DMS153 (cell line): ENCODE measurements at regions not wholly inside any gene's neighbourhood (a gene's known extent, or its start where the extent isn't known, plus 50 kb on each side); places are given as distances from the start of the nearest gene placed in this dataset.
A peak's percentile ranks its signal among the peaks of the same experiment; 100 is the strongest.

ENCODE experiments used
- DNase-seq: peaks from one replicate; lab custom pipeline; 2025; lab: John Stamatoyannopoulos, UW

DNA sequence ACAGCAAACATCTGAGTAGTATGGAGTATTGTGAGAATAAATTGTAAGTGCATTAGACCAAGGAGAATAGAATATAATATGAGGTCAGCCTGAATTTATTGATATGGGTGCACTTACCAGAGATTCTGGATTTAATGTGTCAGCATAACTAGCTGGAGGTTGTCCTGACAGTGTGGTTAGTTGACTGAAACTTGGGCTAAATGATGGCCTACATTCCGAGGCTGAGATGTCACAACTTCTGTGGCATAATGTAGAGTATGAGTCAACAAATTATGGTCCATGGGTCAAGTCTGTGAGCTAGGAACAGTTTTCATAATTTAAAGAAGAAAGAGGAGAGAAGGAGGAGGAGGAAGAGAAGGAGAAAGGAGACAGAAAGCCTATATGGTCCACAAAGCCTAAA, 127.6 kb downstream of the QPCT start:
- DNase-seq: no peak

- DNase-seq: peak; percentile 70
Observed at GRCh38 chr2:37472959-37473358, 128.5 kb downstream of the QPCT start.

GRCh38 chr2:37476411-37476810, 132.0 kb downstream of the QPCT start:
- DNase-seq: no peak

- DNase-seq: no peak
Observed at GRCh38 chr2:37477921-37478320, 133.5 kb downstream of the QPCT start.

- DNase-seq: no peak
Observed at GRCh38 chr2:37481244-37481643, 136.8 kb downstream of the QPCT start.

DNA sequence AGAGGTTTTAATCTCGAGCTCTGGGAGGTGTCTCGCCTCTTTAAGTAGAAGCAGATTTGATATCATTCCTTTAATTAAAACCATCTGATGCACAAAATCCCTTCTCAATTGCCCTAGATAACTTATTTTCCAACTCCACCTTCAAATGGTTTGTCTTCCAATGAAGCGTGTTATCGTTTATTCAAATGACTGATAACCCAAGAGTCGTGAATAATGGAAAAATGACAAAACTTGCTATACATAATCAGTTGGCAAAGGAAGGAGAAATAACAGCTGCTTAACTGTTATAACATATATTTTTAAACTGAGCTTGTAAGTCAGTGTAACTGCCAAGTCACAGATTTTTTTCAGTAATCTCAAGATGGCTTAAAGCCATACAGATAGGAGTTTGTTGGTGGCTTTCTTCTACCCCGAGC, 144.6 kb downstream of the QPCT start:
- no peak for DNase-seq

DNA sequence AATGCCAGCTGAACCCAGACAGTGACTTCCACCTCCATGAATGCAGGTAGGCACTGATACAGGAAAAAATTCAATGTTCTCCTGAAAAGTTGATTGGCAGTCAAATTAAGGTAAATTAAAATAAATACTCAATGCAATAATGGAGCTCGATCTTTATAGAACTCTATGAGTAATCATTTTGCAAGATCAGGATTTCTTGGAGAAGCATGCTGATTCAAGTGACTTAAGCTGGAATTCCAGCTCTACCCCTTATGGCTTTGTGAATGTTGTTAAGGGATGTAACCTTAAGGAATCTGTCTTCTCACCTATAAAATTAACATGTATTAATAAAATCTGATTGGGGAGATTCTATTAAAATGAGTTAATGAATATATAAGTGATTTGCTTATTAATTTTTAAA, 145.1 kb downstream of the QPCT start:
- no peak for DNase-seq

DNA sequence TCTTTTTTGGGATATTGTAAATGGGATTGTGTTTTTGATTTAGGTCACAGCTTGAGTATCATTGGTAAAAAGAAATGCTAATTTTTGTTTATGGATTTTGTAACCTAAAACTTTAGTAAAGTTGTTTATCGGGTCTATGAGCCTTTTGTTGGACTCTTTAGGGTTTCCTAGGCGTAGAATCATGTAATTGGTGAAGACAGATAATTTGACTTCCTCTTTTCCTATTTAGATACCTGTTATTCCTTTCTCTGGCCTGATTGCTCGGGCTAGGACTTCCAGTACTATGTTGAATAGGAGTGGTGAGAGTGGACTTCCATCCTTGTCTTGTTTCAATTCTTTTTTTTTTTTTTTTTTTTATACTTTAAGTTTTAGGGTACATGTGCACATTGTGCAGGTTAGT, 149.0 kb downstream of the QPCT start:
- DNase-seq: no peak

DNA sequence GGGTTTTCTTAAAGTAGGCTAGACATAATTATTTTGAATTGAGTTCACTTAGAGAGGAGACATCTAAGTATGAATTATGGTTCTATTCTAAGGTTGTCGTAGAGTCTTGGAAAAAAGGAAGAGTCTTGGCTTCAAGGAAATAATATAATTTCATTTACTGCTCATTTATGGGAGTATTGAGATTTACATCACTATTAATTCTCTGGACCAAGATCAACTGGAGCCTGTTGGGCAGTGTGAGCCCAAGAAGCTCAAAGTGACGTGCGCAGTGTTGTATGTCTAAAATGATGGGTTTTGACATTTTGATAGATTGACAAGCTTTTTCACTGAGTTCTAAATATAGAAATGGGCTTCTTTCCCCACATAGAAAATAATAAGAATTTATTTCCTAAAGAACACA, 154.7 kb downstream of the QPCT start:
- no peak for DNase-seq

DNA sequence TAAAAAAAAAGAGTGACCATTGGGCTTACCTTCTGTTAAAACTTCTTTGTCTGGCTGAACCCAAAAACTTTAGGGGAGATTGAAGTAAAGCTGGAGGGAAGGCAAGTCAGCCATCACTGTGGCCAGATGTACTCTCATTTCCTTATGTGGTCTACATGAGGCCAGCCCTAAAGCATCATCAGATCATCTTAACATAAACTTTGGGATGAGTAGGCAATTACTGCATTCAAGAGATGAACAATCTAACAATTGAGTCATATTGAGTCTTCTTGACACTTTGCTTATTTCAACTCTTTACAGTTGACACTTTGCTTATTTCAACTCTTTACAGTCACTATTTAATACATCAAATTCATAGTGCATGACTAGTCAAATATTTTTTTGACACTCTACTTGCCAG, 155.6 kb downstream of the QPCT start:
- no peak for DNase-seq

- DNase-seq: no peak
Observed at GRCh38 chr2:37501113-37501512, 156.7 kb downstream of the QPCT start.

- DNase-seq: no peak
Observed at GRCh38 chr2:37506407-37507050, 162.1 kb downstream of the QPCT start.

- no peak for DNase-seq
Observed at GRCh38 chr2:37507051-37507410, 162.6 kb downstream of the QPCT start.

GRCh38 chr2:37507703-37508102, 163.3 kb downstream of the QPCT start:
- DNase-seq: no peak

DNA sequence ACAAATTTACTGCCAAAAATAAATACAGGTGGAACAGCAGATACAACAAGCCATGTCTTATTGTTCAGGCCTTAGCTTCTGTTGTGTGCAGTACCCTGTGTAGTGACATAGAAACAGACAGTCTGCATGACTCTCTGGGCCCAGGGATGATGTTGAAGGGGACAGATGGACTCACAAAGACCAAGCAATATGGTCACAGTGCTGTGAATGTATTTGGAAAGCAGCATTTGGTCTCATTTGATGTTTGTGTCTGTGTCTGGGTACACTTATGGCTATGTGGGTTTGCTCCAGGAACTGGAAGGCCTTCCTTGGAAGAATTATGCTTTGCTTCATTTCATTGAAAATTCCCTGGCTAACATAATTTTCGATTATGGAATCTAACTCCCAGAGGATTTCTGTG, 158.5 kb downstream of the CDC42EP3 start:
- no peak for DNase-seq

GRCh38 chr2:37523814-37524362, 147.6 kb downstream of the CDC42EP3 start:
- no peak for DNase-seq

GRCh38 chr2:37526323-37526722, 145.1 kb downstream of the CDC42EP3 start:
- DNase-seq: no peak

DNA sequence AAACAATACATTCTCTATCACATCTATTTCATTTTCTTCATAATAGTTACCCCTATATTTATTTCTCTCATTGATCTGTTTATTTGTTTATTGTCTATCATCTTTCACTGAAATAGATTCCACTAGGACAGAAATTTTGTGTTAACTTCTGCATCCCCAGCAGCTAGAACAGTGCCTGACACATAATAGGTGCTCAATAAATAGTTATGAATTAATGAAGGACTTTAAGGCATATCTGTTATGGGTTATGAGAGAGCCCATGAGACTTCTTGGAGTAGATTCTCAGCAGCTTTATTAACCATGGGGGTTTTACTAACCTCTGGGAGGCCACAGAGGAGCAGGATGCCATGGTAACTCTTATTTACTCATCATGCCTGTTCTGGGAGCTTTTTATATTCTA, 144.6 kb downstream of the CDC42EP3 start:
- DNase-seq: no peak

- peak; percentile 66 for DNase-seq
Observed at GRCh38 chr2:37527361-37527760, 144.1 kb downstream of the CDC42EP3 start.

- DNase-seq: no peak
Observed at GRCh38 chr2:37529830-37530415, 141.5 kb downstream of the CDC42EP3 start.

- DNase-seq: no peak
Observed at GRCh38 chr2:37532503-37532902, 138.9 kb downstream of the CDC42EP3 start.

DNA sequence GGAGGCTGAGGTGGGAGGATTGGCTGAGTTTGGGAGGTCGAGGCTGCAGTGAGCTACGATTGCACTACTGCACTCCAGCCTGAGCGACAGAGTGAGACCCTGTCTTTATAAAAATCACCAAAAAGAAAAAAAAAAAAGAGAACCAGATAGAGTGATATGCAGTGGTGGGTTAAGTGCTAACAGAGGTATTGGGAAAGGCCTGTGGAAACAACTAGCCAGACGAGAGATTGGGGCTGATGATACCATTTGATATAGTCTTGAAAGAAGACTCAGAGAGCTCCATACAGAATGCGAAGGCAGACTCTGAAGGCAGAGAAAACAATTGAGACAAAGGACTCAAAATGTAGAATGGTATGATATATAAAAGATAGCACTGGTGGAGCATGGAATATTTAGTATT, 134.1 kb downstream of the CDC42EP3 start:
- DNase-seq: no peak

GRCh38 chr2:37541516-37541915, 129.9 kb downstream of the CDC42EP3 start:
- DNase-seq: no peak

GRCh38 chr2:37543999-37544557, 127.4 kb downstream of the CDC42EP3 start:
- DNase-seq: no peak
